Fibroblast of lung (primary cell): ENCODE measurements at regions not wholly inside any gene's neighbourhood (a gene's known extent, or its start where the extent isn't known, plus 50 kb on each side); places are given as distances from the start of the nearest gene placed in this dataset.
A peak's percentile ranks its signal among the peaks of the same experiment; 100 is the strongest.

Experiments
- DNase-seq, 2 donors: peaks; one replicate each; pipeline versions ENCODE4 v3.0.0 to v3.0.0-alpha.2; 2010; ENCODE audit warnings: low read depth in 2 of 2
- H2AFZ ChIP-seq: 2 replicates; pipeline ENCODE4 v1.5.1; 2012; ENCODE audit warnings: low read length, control low read depth, inconsistent platforms
- H3K27ac ChIP-seq: 2 replicates; pipeline ENCODE4 v1.5.1; 2011; ENCODE audit warnings: low read length, control low read depth; ENCODE audit not compliant: insufficient read depth
- H3K27me3 ChIP-seq: 2 replicates; pipeline ENCODE4 v1.5.1; 2011; ENCODE audit warnings: mild to moderate bottlenecking, low read length; ENCODE audit not compliant: control insufficient read depth, insufficient read depth
- H3K36me3 ChIP-seq: 2 replicates; pipeline ENCODE4 v1.5.1; 2011; ENCODE audit warnings: low read length; ENCODE audit not compliant: control insufficient read depth, insufficient read depth
- H3K4me1 ChIP-seq: 2 replicates; pipeline ENCODE4 v1.5.1; 2011; ENCODE audit warnings: low read length; ENCODE audit not compliant: control insufficient read depth, insufficient read depth; ENCODE audit errors: extremely low read depth
- H3K4me2 ChIP-seq: 2 replicates; pipeline ENCODE4 v1.5.1; 2011; ENCODE audit warnings: low read length, control low read depth; ENCODE audit not compliant: insufficient read depth; ENCODE audit errors: extremely low read depth
- H3K4me3 ChIP-seq, 4 experiments: fragments of 200-600 bp in 1 of 4; sonication (generic) in 1 of 4; replicated peaks in 1 of 4; 2 replicates each; pipeline ENCODE4 v1.5.1; 2011 to 2016; ENCODE audit warnings: low read length in 4 of 4, low read depth in 3 of 4, mild to moderate bottlenecking in 3 of 4, control low read depth in 2 of 4, inconsistent platforms in 1 of 4, mixed read lengths in 1 of 4; ENCODE audit not compliant: insufficient read depth in 1 of 4; ENCODE audit errors: control extremely low read depth in 1 of 4
- H3K79me2 ChIP-seq: 2 replicates; pipeline ENCODE4 v1.5.1; 2012; ENCODE audit warnings: mild to moderate bottlenecking, low read length, inconsistent platforms; ENCODE audit not compliant: control insufficient read depth, insufficient read depth
- H3K9ac ChIP-seq: 2 replicates; pipeline ENCODE4 v1.5.1; 2011; ENCODE audit warnings: mild to moderate bottlenecking, low read length, control low read depth; ENCODE audit not compliant: insufficient read depth
- H3K9me3 ChIP-seq: 2 replicates; pipeline ENCODE4 v1.5.1; 2012; ENCODE audit warnings: low read depth, low read length; ENCODE audit not compliant: control insufficient read depth, insufficient read depth
- H4K20me1 ChIP-seq: 2 replicates; pipeline ENCODE4 v1.5.1; 2011; ENCODE audit warnings: low read length; ENCODE audit not compliant: control insufficient read depth, insufficient read depth; ENCODE audit errors: extremely low read depth
- EZH2 ChIP-seq: IDR thresholded peaks from 2 replicates; pipeline ENCODE4 v1.5.1; 2012; ENCODE audit warnings: low read length, control low read depth, mild to moderate bottlenecking; ENCODE audit errors: missing control alignments
- TF ChIP-seq, protein P1 (sequence below), 2 donors: IDR thresholded peaks in 1 of 2; conservative IDR thresholded peaks in 1 of 2; 1 replicate in 1 of 2; 2 replicates in 1 of 2; pipeline ENCODE4 v1.5.1; 2011 to 2012; ENCODE audit warnings: low read length in 2 of 2, control low read depth in 1 of 2, inconsistent platforms in 1 of 2, low read depth in 1 of 2, mild to moderate bottlenecking in 1 of 2

DNA sequence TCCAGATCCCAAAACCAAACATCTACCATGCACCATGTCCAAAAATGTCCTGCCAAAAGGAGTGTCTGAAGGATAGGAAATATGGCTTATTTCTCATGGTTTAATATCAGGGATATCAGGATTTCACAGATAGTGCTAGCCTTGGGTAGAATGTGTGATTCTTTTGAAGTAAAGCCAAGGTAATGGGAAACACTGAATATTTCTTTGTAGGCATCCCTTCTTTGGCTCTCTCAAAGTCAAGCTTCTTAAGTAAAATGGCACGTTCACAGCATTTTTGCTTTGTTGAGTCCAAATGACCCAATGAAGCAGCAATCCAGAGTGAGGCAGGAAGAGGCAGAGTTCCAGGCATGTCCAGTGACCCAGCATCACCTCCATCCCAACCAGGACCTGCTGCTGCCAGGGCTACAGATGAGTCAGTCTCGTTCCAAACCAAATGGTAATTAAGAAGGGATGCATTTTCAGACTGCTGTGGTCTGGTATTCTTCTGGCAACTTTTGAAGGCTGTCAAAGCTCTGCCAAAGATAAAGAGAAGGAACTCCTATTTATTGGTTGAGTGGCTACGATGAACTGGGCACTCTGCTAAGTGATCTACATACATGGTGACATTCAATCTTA is 678.8 kb upstream of the KLF4 start:
- DNase-seq = peak; percentile 65 to 95
- no peaks in the 10 kb centered on the region for H4K20me1 ChIP-seq
- no peak overlapping the region for H2AFZ ChIP-seq

GRCh38 chr9:108167136-108167900 is 677.7 kb upstream of the KLF4 start:
- Histone ChIP-seq H2AFZ (no peak overlapping the region), H3K27ac (no peak overlapping the region), H3K27me3 (no peaks in the 10 kb centered on the region), H3K4me2 (no peak overlapping the region), H3K79me2 (no peaks in the 10 kb centered on the region), H3K9me3 (no peaks in the 10 kb centered on the region), H3K4me3 (no peak overlapping the region), H3K36me3 (no peaks in the 10 kb centered on the region), H4K20me1 (no peaks in the 10 kb centered on the region), H3K9ac (no peak overlapping the region), H3K4me1 (peaks cover 6% of the 10 kb centered on the region)
- TF ChIP-seq, protein P1, sequence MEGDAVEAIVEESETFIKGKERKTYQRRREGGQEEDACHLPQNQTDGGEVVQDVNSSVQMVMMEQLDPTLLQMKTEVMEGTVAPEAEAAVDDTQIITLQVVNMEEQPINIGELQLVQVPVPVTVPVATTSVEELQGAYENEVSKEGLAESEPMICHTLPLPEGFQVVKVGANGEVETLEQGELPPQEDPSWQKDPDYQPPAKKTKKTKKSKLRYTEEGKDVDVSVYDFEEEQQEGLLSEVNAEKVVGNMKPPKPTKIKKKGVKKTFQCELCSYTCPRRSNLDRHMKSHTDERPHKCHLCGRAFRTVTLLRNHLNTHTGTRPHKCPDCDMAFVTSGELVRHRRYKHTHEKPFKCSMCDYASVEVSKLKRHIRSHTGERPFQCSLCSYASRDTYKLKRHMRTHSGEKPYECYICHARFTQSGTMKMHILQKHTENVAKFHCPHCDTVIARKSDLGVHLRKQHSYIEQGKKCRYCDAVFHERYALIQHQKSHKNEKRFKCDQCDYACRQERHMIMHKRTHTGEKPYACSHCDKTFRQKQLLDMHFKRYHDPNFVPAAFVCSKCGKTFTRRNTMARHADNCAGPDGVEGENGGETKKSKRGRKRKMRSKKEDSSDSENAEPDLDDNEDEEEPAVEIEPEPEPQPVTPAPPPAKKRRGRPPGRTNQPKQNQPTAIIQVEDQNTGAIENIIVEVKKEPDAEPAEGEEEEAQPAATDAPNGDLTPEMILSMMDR (conservative IDR thresholded peaks at IDR 0.05 in 1 of 2, IDR thresholded peaks at IDR 0.05 in 1 of 2; ENCODE audit: low read depth in 1 of 2, low read length in 2 of 2) = no peak
- no peak for TF ChIP-seq EZH2
- no peak for DNase-seq

More for the DNA sequence above, 678.8 kb upstream of the KLF4 start:
- Histone ChIP-seq H3K9me3 (no peaks in the 10 kb centered on the region), H3K9ac (no peak overlapping the region), H3K27me3 (no peaks in the 10 kb centered on the region), H3K4me1 (peaks cover 6% of the 10 kb centered on the region), H3K79me2 (no peaks in the 10 kb centered on the region), H3K4me3 (no peak overlapping the region), H3K4me2 (no peak overlapping the region), H3K36me3 (no peaks in the 10 kb centered on the region), H3K27ac (no peak overlapping the region)
- TF ChIP-seq, protein P1 (conservative IDR thresholded peaks at IDR 0.05 in 1 of 2, IDR thresholded peaks at IDR 0.05 in 1 of 2; ENCODE audit: low read depth in 1 of 2, low read length in 2 of 2) = no peak
- TF ChIP-seq EZH2 = no peak

GRCh38 chr9:108166519-108166918 is 677.0 kb upstream of the KLF4 start:
- H4K20me1 ChIP-seq = no peaks in the 10 kb centered on the region
- H3K79me2 ChIP-seq = no peaks in the 10 kb centered on the region
- H3K27me3 ChIP-seq = no peaks in the 10 kb centered on the region
- no peak overlapping the region for H2AFZ ChIP-seq
- peaks cover 6% of the 10 kb centered on the region for H3K4me1 ChIP-seq
- H3K9ac ChIP-seq = no peak overlapping the region
- H3K27ac ChIP-seq = no peak overlapping the region
- H3K4me3 ChIP-seq = no peak overlapping the region
- DNase-seq = no peak
- H3K9me3 ChIP-seq = no peaks in the 10 kb centered on the region
- TF ChIP-seq, protein P1 (conservative IDR thresholded peaks at IDR 0.05 in 1 of 2, IDR thresholded peaks at IDR 0.05 in 1 of 2; ENCODE audit: low read depth in 1 of 2, low read length in 2 of 2) = no peak
- no peak for TF ChIP-seq EZH2
- H3K36me3 ChIP-seq = no peaks in the 10 kb centered on the region
- H3K4me2 ChIP-seq = no peak overlapping the region
